K562 (cell line): ENCODE measurements at regions not wholly inside any gene's neighbourhood (a gene's known extent, or its start where the extent isn't known, plus 50 kb on each side); places are given as distances from the start of the nearest gene placed in this dataset.

Experiments
- POLR2A ChIP-seq: fragments of 450-650 bp; conservative IDR thresholded peaks from 2 replicates; pipeline ENCODE4 v1.6.1; 2016
- SMARCA4 ChIP-seq: fragments of 450-650 bp; IDR thresholded peaks from 2 replicates; pipeline ENCODE4 v1.6.1; 2016
- SNIP1 ChIP-seq: fragments of 450-650 bp; IDR thresholded peaks from 2 replicates; pipeline ENCODE4 v1.7.1; 2017; ENCODE audit warnings: low read depth, mild to moderate bottlenecking
- ZEB2 ChIP-seq: fragments of 450-650 bp; IDR thresholded peaks from 2 replicates; pipeline ENCODE4 v1.6.1; 2016
- ZNF12 ChIP-seq: sonication (generic); formaldehyde crosslinking; IDR thresholded peaks from 2 replicates; pipeline ENCODE4 v1.4.0; 2020; ENCODE audit warnings: mild to moderate bottlenecking, missing genetic modification reagents
- ZNF274 ChIP-seq: IDR thresholded peaks from 2 replicates; pipeline ENCODE4 v1.6.1; 2011; ENCODE audit warnings: low read depth, mild to moderate bottlenecking, low read length, moderate library complexity, borderline replicate concordance
- TF ChIP-seq, protein P1 (sequence below), 2 experiments: fragments of 450-650 bp; formaldehyde crosslinking in 1 of 2; IDR thresholded peaks; 2 replicates each; pipeline versions ENCODE4 v1.4.0 to v1.6.1; 2014 to 2020; ENCODE audit warnings: mild to moderate bottlenecking in 2 of 2, borderline replicate concordance in 1 of 2, low read depth in 1 of 2

DNA sequence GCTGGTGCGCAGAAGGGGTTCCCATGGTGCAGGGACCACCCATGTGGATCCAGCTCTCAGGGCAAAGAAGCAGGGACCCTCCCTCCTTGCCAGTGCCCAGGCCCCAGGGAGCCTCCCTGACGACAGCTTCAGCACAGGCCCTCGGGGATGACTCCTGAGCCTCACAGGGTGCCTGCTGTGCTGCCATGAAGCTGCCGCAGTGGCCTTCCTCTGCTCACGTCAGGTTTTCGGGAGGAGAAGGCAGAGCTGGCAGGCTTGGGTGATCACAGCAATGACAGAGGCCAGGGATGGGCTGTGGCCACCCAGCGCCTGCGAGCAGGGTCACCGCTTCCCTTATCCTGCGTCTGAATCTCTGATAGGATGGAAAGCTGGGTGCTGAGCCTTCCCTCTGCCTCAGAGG, 276.2 kb downstream of the BRD1 start (continued):
- TF ChIP-seq, protein P1, sequence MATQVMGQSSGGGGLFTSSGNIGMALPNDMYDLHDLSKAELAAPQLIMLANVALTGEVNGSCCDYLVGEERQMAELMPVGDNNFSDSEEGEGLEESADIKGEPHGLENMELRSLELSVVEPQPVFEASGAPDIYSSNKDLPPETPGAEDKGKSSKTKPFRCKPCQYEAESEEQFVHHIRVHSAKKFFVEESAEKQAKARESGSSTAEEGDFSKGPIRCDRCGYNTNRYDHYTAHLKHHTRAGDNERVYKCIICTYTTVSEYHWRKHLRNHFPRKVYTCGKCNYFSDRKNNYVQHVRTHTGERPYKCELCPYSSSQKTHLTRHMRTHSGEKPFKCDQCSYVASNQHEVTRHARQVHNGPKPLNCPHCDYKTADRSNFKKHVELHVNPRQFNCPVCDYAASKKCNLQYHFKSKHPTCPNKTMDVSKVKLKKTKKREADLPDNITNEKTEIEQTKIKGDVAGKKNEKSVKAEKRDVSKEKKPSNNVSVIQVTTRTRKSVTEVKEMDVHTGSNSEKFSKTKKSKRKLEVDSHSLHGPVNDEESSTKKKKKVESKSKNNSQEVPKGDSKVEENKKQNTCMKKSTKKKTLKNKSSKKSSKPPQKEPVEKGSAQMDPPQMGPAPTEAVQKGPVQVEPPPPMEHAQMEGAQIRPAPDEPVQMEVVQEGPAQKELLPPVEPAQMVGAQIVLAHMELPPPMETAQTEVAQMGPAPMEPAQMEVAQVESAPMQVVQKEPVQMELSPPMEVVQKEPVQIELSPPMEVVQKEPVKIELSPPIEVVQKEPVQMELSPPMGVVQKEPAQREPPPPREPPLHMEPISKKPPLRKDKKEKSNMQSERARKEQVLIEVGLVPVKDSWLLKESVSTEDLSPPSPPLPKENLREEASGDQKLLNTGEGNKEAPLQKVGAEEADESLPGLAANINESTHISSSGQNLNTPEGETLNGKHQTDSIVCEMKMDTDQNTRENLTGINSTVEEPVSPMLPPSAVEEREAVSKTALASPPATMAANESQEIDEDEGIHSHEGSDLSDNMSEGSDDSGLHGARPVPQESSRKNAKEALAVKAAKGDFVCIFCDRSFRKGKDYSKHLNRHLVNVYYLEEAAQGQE (IDR thresholded peaks at IDR 0.05; ENCODE audit: borderline replicate concordance), result no peak
- TF ChIP-seq, protein P1 (CRISPR knock-in tag; IDR thresholded peaks at IDR 0.05; ENCODE audit: low read depth), result no peak
- no peak for TF ChIP-seq POLR2A
- TF ChIP-seq ZEB2, result no peak
- TF ChIP-seq SMARCA4, result no peak
- TF ChIP-seq ZNF274, result no peak
- TF ChIP-seq SNIP1, result no peak
- no peak for TF ChIP-seq ZNF12 (CRISPR knock-in tag)
